Aorta (tissue), 5 donors: ENCODE measurements at regions not wholly inside any gene's neighbourhood (a gene's known extent, or its start where the extent isn't known, plus 50 kb on each side); places are given as distances from the start of the nearest gene placed in this dataset.

Experiments used
- ATAC-seq: fragments of 200-7000 bp; cut with Tn5 transposase; one replicate; pipeline ENCODE4 v1.9.1; 2022; ENCODE audit warnings: moderate library complexity; ENCODE audit not compliant: low FRiP score
- DNase-seq, 2 donors: peaks; one replicate each; pipeline ENCODE4 v3.0.0-alpha.2; 2020
- H3K27ac ChIP-seq, 2 donors: one replicate each; pipeline ENCODE4 v1.5.1; 2013; ENCODE audit warnings: low read length in 2 of 2, mild to moderate bottlenecking in 2 of 2, moderate library complexity in 2 of 2, control low read depth in 1 of 2, inconsistent platforms in 1 of 2, low read depth in 1 of 2
- H3K27me3 ChIP-seq, 2 donors: one replicate each; pipeline ENCODE4 v1.6.1; 2013; ENCODE audit warnings: control low read depth in 1 of 2, low read length in 1 of 2, mild to moderate bottlenecking in 1 of 2, moderate library complexity in 1 of 2; ENCODE audit not compliant: insufficient read depth in 2 of 2, control insufficient read depth in 1 of 2
- H3K36me3 ChIP-seq, 2 donors: one replicate each; pipeline ENCODE4 v1.6.1; 2013; ENCODE audit warnings: control low read depth in 1 of 2, low read length in 1 of 2, mild to moderate bottlenecking in 1 of 2; ENCODE audit not compliant: insufficient read depth in 2 of 2, control insufficient read depth in 1 of 2
- H3K4me1 ChIP-seq, 2 donors: one replicate each; pipeline ENCODE4 v1.6.1; 2013; ENCODE audit warnings: low read length in 2 of 2, control low read depth in 1 of 2, mild to moderate bottlenecking in 1 of 2, moderate library complexity in 1 of 2; ENCODE audit not compliant: insufficient read depth in 2 of 2, control insufficient read depth in 1 of 2
- H3K4me3 ChIP-seq, 2 donors: one replicate each; pipeline ENCODE4 v1.5.1; 2013; ENCODE audit warnings: low read length in 2 of 2, control low read depth in 1 of 2, mild to moderate bottlenecking in 1 of 2
- H3K9me3 ChIP-seq: one replicate; pipeline ENCODE4 v1.6.1; 2013; ENCODE audit warnings: mild to moderate bottlenecking, low read length; ENCODE audit not compliant: control insufficient read depth
- WGBS, 2 donors: extraction: QIAGEN DNeasy Blood & Tissue Kit; methylation state at CpG; one replicate each; pipeline ENCODE4 v1.1.7; 2013; 5-methylcytosine and 5-hydroxymethylcytosine counted together
- intact Hi-C, 2 donors: fragments of 100-400 bp; cut with DNase I; formaldehyde crosslinking; loops; one replicate each; pipeline versions ENCODE4 v1.14.2 to v1.15.0; 2022
- donor health status: healthy with polysubstance abuse.
- donor health status: Bipolar disorder and iron deficiency.
- donor health status: DM: no; HTN: no; CAD: no.
- donor health status: DM: no; HTN: no; CAD: no.
- donor health status: DM: yes; HTN: yes; CAD: no.

- Histone ChIP-seq H3K9me3 (no peaks in the 10 kb centered on the region), H3K27ac (no peak overlapping the region), H3K4me1 (no peaks in the 10 kb centered on the region), H3K27me3 (peaks cover 0 to 2% of the 10 kb centered on the region in 2 donors), H3K36me3 (no peaks in the 10 kb centered on the region), H3K4me3 (no peak overlapping the region)
- WGBS, 2 donors: 69 to 79% methylated on average over 5 of the region's 5 CpGs
- no peak for DNase-seq
- no peak for ATAC-seq
- intact Hi-C loops: no loop called here
Measured at GRCh38 chr7:35555386-35555785, 139.5 kb downstream of the HERPUD2 start.

- H3K36me3 ChIP-seq: no peaks in the 10 kb centered on the region
- no peak for DNase-seq
- H3K4me1 ChIP-seq: no peaks in the 10 kb centered on the region
Measured at GRCh38 chr7:35553519-35553918, 141.4 kb downstream of the HERPUD2 start.

GRCh38 chr7:35552691-35553090 is 142.2 kb downstream of the HERPUD2 start:
- ATAC-seq (no peak), DNase-seq (no peak)
- intact Hi-C loops: no loop called here
- peaks cover 0 to 2% of the 10 kb centered on the region in 2 donors for H3K27me3 ChIP-seq
- H3K4me1 ChIP-seq: no peaks in the 10 kb centered on the region
- no peak overlapping the region for H3K27ac ChIP-seq
- H3K4me3 ChIP-seq: no peak overlapping the region
- WGBS, 2 donors: 66 to 67% methylated on average over 2 of the region's 2 CpGs
- no peaks in the 10 kb centered on the region for H3K9me3 ChIP-seq
- H3K36me3 ChIP-seq: no peaks in the 10 kb centered on the region

More at GRCh38 chr7:35553519-35553918, 141.4 kb downstream of the HERPUD2 start:
- H3K27ac ChIP-seq: no peak overlapping the region
- intact Hi-C loops: no loop called here
- ATAC-seq: no peak
- H3K9me3 ChIP-seq: no peaks in the 10 kb centered on the region
- H3K27me3 ChIP-seq: peaks cover 0 to 2% of the 10 kb centered on the region in 2 donors
- 53 to 55% methylated on average over 2 of the region's 2 CpGs for WGBS, 2 donors
- no peak overlapping the region for H3K4me3 ChIP-seq

- no peaks in the 10 kb centered on the region for H3K27me3 ChIP-seq
- no peaks in the 10 kb centered on the region for H3K36me3 ChIP-seq
- H3K9me3 ChIP-seq: no peaks in the 10 kb centered on the region
- no peaks in the 10 kb centered on the region for H3K4me1 ChIP-seq
- intact Hi-C loops: no loop called here
- H3K4me3 ChIP-seq: no peak overlapping the region
- ATAC-seq (no peak), DNase-seq (no peak)
- 11 to 20% methylated on average over 3 of the region's 3 CpGs for WGBS, 2 donors
- H3K27ac ChIP-seq: no peak overlapping the region
Measured at GRCh38 chr7:35551321-35552081, 143.4 kb downstream of the HERPUD2 start.

GRCh38 chr7:35550831-35551230 is 144.1 kb downstream of the HERPUD2 start:
- intact Hi-C loops: no loop called here
- WGBS, 2 donors: 71 to 72% methylated on average over 5 of the region's 5 CpGs
- no peak overlapping the region for H3K4me3 ChIP-seq
- ATAC-seq: no peak
- H3K27me3 ChIP-seq: no peaks in the 10 kb centered on the region
- H3K9me3 ChIP-seq: no peaks in the 10 kb centered on the region
- H3K36me3 ChIP-seq: no peaks in the 10 kb centered on the region
- H3K4me1 ChIP-seq: no peaks in the 10 kb centered on the region
- no peak for DNase-seq
- H3K27ac ChIP-seq: no peak overlapping the region

GRCh38 chr7:35549781-35550180 is 145.2 kb downstream of the HERPUD2 start:
- no peaks in the 10 kb centered on the region for H3K36me3 ChIP-seq
- H3K4me1 ChIP-seq: no peaks in the 10 kb centered on the region
- no peak for DNase-seq
- ATAC-seq: no peak
- H3K4me3 ChIP-seq: no peak overlapping the region
- intact Hi-C loops: no loop called here
- no peaks in the 10 kb centered on the region for H3K9me3 ChIP-seq
- no peaks in the 10 kb centered on the region for H3K27me3 ChIP-seq
- no peak overlapping the region for H3K27ac ChIP-seq
- WGBS, 2 donors: 90 to 94% methylated on average over 3 of the region's 3 CpGs

GRCh38 chr7:35548291-35548690 is 146.6 kb downstream of the HERPUD2 start:
- Histone ChIP-seq H3K27me3 (no peaks in the 10 kb centered on the region), H3K27ac (no peak overlapping the region), H3K4me1 (no peaks in the 10 kb centered on the region), H3K4me3 (no peak overlapping the region), H3K9me3 (no peaks in the 10 kb centered on the region), H3K36me3 (no peaks in the 10 kb centered on the region)
- intact Hi-C loops: no loop called here
- 87 to 91% methylated on average over 4 of the region's 4 CpGs for WGBS, 2 donors
- no peak for DNase-seq
- no peak for ATAC-seq

GRCh38 chr7:35546691-35547429 is 148.1 kb downstream of the HERPUD2 start:
- Histone ChIP-seq H3K4me3 (no peak overlapping the region), H3K4me1 (no peaks in the 10 kb centered on the region), H3K36me3 (no peaks in the 10 kb centered on the region), H3K27ac (no peak overlapping the region), H3K9me3 (no peaks in the 10 kb centered on the region), H3K27me3 (no peaks in the 10 kb centered on the region)
- ATAC-seq: no peak
- 76 to 83% methylated on average over 7 of the region's 7 CpGs for WGBS, 2 donors
- DNase-seq: no peak
- intact Hi-C loops: no loop called here

GRCh38 chr7:35545831-35546230 is 149.1 kb downstream of the HERPUD2 start:
- intact Hi-C loops: no loop called here
- no peaks in the 10 kb centered on the region for H3K36me3 ChIP-seq
- no peak overlapping the region for H3K4me3 ChIP-seq
- no peak for ATAC-seq
- WGBS, 2 donors: 67 to 73% methylated on average over 5 of the region's 5 CpGs
- no peaks in the 10 kb centered on the region for H3K9me3 ChIP-seq
- H3K27me3 ChIP-seq: no peaks in the 10 kb centered on the region
- DNase-seq: no peak
- H3K4me1 ChIP-seq: no peaks in the 10 kb centered on the region
- no peak overlapping the region for H3K27ac ChIP-seq
